ENCODE measurements at regions not wholly inside any gene's neighbourhood (a gene's known extent, or its start where the extent isn't known, plus 50 kb on each side); places are given as distances from the start of the nearest gene placed in this dataset.

DNA sequence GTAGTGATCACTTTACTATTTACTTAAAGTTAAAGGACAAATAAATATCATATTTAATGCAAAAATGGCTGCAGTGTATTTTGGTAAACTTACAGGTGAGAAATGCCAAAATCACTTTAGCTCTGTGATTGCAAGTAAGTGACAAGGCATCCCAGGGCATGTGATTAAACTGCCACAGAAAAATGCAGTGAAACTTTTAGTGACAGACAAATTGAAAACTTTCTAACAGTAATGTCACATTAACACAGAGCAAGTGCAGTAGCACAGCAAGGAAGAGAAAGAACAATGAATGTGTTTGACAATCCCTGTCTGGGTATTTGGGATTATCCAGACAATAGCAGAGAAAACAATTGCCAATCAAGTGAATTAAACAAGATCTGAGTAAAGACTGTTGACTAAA is 606.8 kb downstream of the SLCO4C1 start:
- TF ChIP-seq, protein P1, sequence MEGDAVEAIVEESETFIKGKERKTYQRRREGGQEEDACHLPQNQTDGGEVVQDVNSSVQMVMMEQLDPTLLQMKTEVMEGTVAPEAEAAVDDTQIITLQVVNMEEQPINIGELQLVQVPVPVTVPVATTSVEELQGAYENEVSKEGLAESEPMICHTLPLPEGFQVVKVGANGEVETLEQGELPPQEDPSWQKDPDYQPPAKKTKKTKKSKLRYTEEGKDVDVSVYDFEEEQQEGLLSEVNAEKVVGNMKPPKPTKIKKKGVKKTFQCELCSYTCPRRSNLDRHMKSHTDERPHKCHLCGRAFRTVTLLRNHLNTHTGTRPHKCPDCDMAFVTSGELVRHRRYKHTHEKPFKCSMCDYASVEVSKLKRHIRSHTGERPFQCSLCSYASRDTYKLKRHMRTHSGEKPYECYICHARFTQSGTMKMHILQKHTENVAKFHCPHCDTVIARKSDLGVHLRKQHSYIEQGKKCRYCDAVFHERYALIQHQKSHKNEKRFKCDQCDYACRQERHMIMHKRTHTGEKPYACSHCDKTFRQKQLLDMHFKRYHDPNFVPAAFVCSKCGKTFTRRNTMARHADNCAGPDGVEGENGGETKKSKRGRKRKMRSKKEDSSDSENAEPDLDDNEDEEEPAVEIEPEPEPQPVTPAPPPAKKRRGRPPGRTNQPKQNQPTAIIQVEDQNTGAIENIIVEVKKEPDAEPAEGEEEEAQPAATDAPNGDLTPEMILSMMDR (IDR thresholded peaks at IDR 0.05): no peak
- intact Hi-C loops (cut with DNase I; ENCODE audit: low total_unique reads): no loop called here
- no peak overlapping the region for H3K4me3 ChIP-seq (ENCODE audit: low read depth, poor library complexity, severe bottlenecking)
- DNase-seq (ENCODE audit: low spot score in 2 of 2): no peak

DNA sequence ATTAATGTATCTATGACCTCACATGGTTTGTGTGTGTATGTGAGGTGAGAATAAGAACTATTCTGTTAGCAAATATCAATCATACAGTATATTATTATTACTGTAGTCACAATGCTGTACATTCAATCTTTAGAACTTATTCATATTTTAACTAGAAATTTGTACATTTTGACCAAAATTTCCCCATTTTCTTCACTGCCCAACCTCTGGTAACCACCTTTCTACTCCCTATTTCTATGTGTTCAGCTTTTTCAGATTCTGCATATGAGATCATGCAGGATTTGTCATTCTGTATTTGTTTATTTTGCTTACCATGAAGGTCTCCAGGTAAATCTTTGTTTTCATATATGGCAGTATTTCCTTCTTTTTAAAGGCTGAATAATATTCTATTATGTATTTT is 607.9 kb downstream of the SLCO4C1 start:
- intact Hi-C loops (cut with DNase I; ENCODE audit: low total_unique reads): no loop called here
- DNase-seq (ENCODE audit: low spot score in 2 of 2): no peak
- no peak for TF ChIP-seq POLR2A (IDR thresholded peaks at IDR 0.05)
- TF ChIP-seq, protein P1 (IDR thresholded peaks at IDR 0.05): no peak
- no peak overlapping the region for H3K4me3 ChIP-seq (ENCODE audit: low read depth, poor library complexity, severe bottlenecking)

DNA sequence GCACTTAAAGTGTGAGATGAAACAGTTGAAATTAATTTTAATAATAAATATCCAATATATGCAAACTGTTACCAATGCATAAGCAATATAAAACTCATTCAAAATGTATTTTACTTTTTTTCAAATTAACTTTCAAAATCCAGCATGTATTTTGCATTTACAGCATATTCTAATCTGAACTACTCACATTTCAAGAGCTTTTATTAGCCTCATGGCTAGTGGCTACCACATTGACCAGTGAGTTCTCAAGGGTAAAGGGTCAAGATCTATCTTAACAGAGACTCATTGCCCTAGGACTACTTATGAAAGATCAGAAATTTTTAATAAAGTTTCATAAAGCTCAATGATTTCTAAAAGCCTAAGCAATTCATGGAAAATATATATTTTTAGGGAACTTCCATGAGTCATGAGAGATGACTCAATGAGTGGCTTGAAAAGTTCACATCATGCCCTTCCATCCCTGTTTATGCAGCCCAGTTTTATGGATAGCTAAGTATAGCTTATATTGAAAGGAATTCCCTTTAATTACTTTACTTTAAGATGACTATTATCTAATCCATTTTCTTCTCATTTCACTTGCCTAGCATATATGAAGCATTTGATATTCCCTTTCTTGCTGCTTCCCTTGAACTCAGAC is 608.6 kb downstream of the SLCO4C1 start:
- no peak overlapping the region for H3K4me3 ChIP-seq (ENCODE audit: low read depth, poor library complexity, severe bottlenecking)
- DNase-seq (ENCODE audit: low spot score in 2 of 2): no peak
- intact Hi-C loops (cut with DNase I; ENCODE audit: low total_unique reads): no loop called here
- TF ChIP-seq POLR2A (IDR thresholded peaks at IDR 0.05): no peak

DNA sequence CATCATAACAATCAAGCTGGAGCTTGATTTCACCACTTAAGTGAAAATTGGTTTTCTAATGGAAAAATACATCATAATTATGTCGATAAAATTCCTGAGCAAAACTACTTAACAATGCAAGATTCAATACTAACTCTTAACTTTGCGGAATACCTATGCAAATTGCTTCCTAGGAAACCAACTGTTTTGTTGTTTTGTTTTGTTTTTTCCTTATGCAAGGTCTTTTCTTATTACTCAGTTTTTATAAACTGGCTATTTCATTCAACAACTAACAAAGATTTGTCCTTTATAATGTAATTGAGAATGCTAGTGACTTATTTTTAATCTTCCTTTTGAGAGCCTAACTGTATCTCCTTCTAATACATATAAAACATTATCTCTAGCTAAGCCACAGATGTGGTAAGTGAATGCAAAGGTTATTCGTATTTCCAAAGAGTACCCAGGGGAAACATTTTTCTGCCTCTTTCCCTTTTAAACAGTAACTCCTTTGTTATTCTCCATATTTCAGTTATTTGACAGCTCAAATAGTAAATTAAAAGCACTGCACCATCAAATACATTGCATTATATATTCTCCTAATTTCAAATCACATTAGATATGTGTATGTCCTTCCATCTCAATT is 609.4 kb downstream of the SLCO4C1 start:
- H3K4me3 ChIP-seq (ENCODE audit: low read depth, poor library complexity, severe bottlenecking): no peak overlapping the region
- no peak for TF ChIP-seq POLR2A (IDR thresholded peaks at IDR 0.05)
- TF ChIP-seq, protein P1 (IDR thresholded peaks at IDR 0.05): no peak
- no peak for DNase-seq (ENCODE audit: low spot score in 2 of 2)
- WGBS, 2 donors: 53 to 62% methylated on average over 3 of the region's 3 CpGs
- intact Hi-C loops (cut with DNase I; ENCODE audit: low total_unique reads): no loop called here

DNA sequence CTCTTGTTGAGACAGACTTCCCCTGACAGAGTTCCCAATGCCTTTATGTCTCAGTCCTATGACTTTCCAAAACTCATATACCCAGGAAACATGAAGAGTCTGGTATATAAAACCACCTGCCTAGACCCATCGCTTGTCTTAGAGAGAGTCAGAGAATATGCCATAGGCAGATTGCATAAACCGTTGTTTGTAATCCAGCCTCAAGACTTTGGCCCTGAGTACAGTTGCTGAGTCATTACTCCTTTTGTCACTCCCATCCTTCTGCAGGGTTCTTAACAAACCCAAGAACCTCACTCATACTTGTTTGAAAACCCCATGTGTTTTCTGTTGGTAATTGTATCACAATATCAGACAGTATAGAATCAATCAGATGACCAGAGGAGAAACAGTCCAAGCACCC is 616.3 kb downstream of the SLCO4C1 start:
- TF ChIP-seq, protein P1 (IDR thresholded peaks at IDR 0.05): no peak
- TF ChIP-seq POLR2A (IDR thresholded peaks at IDR 0.05): no peak
- no peak for DNase-seq (ENCODE audit: low spot score in 2 of 2)
- no peak overlapping the region for H3K4me3 ChIP-seq (ENCODE audit: low read depth, poor library complexity, severe bottlenecking)
- intact Hi-C loops (cut with DNase I; ENCODE audit: low total_unique reads): no loop called here
- 20 to 39% methylated on average over 2 of the region's 2 CpGs for WGBS, 2 donors

DNA sequence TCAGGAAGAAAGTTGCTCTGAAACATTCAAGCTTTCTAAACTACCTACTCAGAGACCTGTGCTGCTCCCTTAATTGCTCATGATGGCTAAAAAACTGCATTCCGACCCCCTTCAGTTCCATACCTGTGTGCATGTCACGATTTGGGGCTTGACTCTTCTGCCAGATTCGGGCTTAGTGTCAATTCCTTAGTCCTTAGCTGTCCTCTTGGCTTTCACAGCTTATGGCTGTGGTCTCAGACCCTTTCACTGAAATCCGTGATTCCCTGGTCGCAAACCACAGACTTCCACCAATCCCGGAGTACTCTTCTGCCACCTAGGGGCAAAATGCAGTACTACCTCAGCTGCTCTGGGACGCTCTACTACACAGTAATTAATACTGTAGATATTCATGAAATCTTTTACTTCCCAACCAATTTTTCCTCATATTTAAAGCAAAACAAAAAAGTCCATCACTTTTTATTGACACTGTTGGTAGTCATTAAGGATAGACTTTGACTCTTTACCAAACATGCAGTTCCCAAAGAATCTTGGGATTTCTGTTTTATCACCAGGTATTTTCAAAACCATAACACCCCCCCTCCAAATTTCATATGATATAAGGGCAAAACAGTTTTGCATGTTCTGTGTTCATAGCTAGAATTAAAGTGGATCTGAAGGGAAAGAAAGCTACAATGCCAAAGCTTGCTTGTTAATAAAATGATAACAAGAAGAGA is 617.4 kb downstream of the SLCO4C1 start:
- WGBS, 2 donors: 8 to 9% methylated on average over 7 of the region's 7 CpGs
- no peak for TF ChIP-seq POLR2A (IDR thresholded peaks at IDR 0.05)
- TF ChIP-seq, protein P1 (IDR thresholded peaks at IDR 0.05): peak in 1 of 3 donors; percentile 50
- intact Hi-C loops (cut with DNase I; ENCODE audit: low total_unique reads): no loop called here
- H3K4me3 ChIP-seq (ENCODE audit: low read depth, poor library complexity, severe bottlenecking): no peak overlapping the region
- DNase-seq (ENCODE audit: low spot score in 2 of 2): peak; percentile 50 to 89
